Activated naive CD4-positive, alpha-beta T cell treated with anti-CD3 and anti-CD28 coated beads, Interleukin-2, amount 50 U/mL, for 72 hours (primary cell): ENCODE measurements at regions not wholly inside any gene's neighbourhood (a gene's known extent, or its start where the extent isn't known, plus 50 kb on each side); places are given as distances from the start of the nearest gene placed in this dataset.
A peak's percentile ranks its signal among the peaks of the same experiment; 100 is the strongest.

Experiments used
- ATAC-seq, 2 donors: fragments of 150-1000 bp; cut with Tn5 transposase; 2 replicates each; pipeline ENCODE4 v1.10.0; 2021; ENCODE audit warnings: mild to moderate bottlenecking in 2 of 2, moderate library complexity in 2 of 2
- DNase-seq, 2 donors: peaks; one replicate each; pipeline ENCODE4 v3.0.0; 2021 to 2022; ENCODE audit warnings: low spot score in 2 of 2
- H3K27ac Mint-ChIP-seq, 2 donors: one replicate each; pipeline ENCODE4 v1.8.0; 2022; ENCODE audit warnings: mild to moderate bottlenecking in 2 of 2, mixed read lengths in 2 of 2
- H3K36me3 Mint-ChIP-seq, 2 donors: one replicate each; pipeline ENCODE4 v1.8.0; 2022; ENCODE audit warnings: mixed read lengths in 2 of 2
- H3K9me3 Mint-ChIP-seq, 2 donors: one replicate each; pipeline ENCODE4 v1.8.0; 2022; ENCODE audit warnings: mixed read lengths in 2 of 2

- no peaks in the 10 kb centered on the region for H3K9me3 Mint-ChIP-seq
- no peaks in the 10 kb centered on the region for H3K36me3 Mint-ChIP-seq
- ATAC-seq (no peak), DNase-seq (no peak)
- H3K27ac Mint-ChIP-seq, result no peak overlapping the region
Measured at GRCh38 chr3:170797685-170798084, 72.3 kb downstream of the RPL22L1 start.

- no peaks in the 10 kb centered on the region for H3K36me3 Mint-ChIP-seq
- no peaks in the 10 kb centered on the region for H3K9me3 Mint-ChIP-seq
- H3K27ac Mint-ChIP-seq, result no peak overlapping the region
- no peak for ATAC-seq
- DNase-seq, result no peak
Measured at GRCh38 chr3:170792471-170792870, 77.5 kb downstream of the RPL22L1 start.

GRCh38 chr3:170790647-170791046 lies 79.3 kb downstream of the RPL22L1 start:
- ATAC-seq, result no peak
- H3K27ac Mint-ChIP-seq, result no peak overlapping the region
- H3K36me3 Mint-ChIP-seq, result no peaks in the 10 kb centered on the region
- no peaks in the 10 kb centered on the region for H3K9me3 Mint-ChIP-seq
- DNase-seq, result no peak

GRCh38 chr3:170787464-170787863 lies 82.5 kb downstream of the RPL22L1 start:
- Mint-ChIP-seq H3K27ac (no peak overlapping the region), H3K9me3 (no peaks in the 10 kb centered on the region), H3K36me3 (no peaks in the 10 kb centered on the region)
- ATAC-seq (no peak), DNase-seq (no peak)

- no peak overlapping the region for H3K27ac Mint-ChIP-seq
- H3K36me3 Mint-ChIP-seq, result no peaks in the 10 kb centered on the region
- H3K9me3 Mint-ChIP-seq, result no peaks in the 10 kb centered on the region
- no peak for ATAC-seq
- DNase-seq, result no peak
Measured at GRCh38 chr3:170785454-170785853, 84.5 kb downstream of the RPL22L1 start.

- ATAC-seq, result no peak
- Mint-ChIP-seq H3K36me3 (no peaks in the 10 kb centered on the region), H3K9me3 (no peaks in the 10 kb centered on the region), H3K27ac (no peak overlapping the region)
- DNase-seq, result no peak
Measured at GRCh38 chr3:170784406-170784805, 85.6 kb downstream of the RPL22L1 start.

- no peaks in the 10 kb centered on the region for H3K9me3 Mint-ChIP-seq
- DNase-seq (no peak), ATAC-seq (no peak)
- no peaks in the 10 kb centered on the region for H3K36me3 Mint-ChIP-seq
- H3K27ac Mint-ChIP-seq, result no peak overlapping the region
Measured at GRCh38 chr3:170780955-170781354, 89.0 kb downstream of the RPL22L1 start.

- ATAC-seq (no peak), DNase-seq (no peak)
- Mint-ChIP-seq H3K36me3 (no peaks in the 10 kb centered on the region), H3K27ac (no peak overlapping the region), H3K9me3 (no peaks in the 10 kb centered on the region)
Measured at GRCh38 chr3:170780471-170780870, 89.5 kb downstream of the RPL22L1 start.

GRCh38 chr3:170778240-170779217 lies 91.5 kb downstream of the RPL22L1 start:
- DNase-seq, result no peak
- H3K36me3 Mint-ChIP-seq, result no peaks in the 10 kb centered on the region
- no peaks in the 10 kb centered on the region for H3K9me3 Mint-ChIP-seq
- no peak for ATAC-seq
- no peak overlapping the region for H3K27ac Mint-ChIP-seq

- H3K36me3 Mint-ChIP-seq, result no peaks in the 10 kb centered on the region
- H3K27ac Mint-ChIP-seq, result no peak overlapping the region
- ATAC-seq (no peak), DNase-seq (no peak)
- H3K9me3 Mint-ChIP-seq, result no peaks in the 10 kb centered on the region
Measured at GRCh38 chr3:170777564-170777926, 92.5 kb downstream of the RPL22L1 start.

GRCh38 chr3:170776887-170777563 lies 93.0 kb downstream of the RPL22L1 start:
- Mint-ChIP-seq H3K9me3 (no peaks in the 10 kb centered on the region), H3K36me3 (no peaks in the 10 kb centered on the region), H3K27ac (no peak overlapping the region)
- ATAC-seq, result no peak
- DNase-seq, result no peak

- H3K36me3 Mint-ChIP-seq, result no peaks in the 10 kb centered on the region
- H3K9me3 Mint-ChIP-seq, result no peaks in the 10 kb centered on the region
- no peak for ATAC-seq
- no peak for DNase-seq
- H3K27ac Mint-ChIP-seq, result no peak overlapping the region
Measured at GRCh38 chr3:170773682-170774425, 96.1 kb downstream of the RPL22L1 start.

GRCh38 chr3:170772175-170772574 lies 97.8 kb downstream of the RPL22L1 start:
- no peaks in the 10 kb centered on the region for H3K36me3 Mint-ChIP-seq
- ATAC-seq (no peak), DNase-seq (no peak)
- no peaks in the 10 kb centered on the region for H3K9me3 Mint-ChIP-seq
- H3K27ac Mint-ChIP-seq, result no peak overlapping the region

GRCh38 chr3:170768334-170768801 lies 101.6 kb downstream of the RPL22L1 start:
- Mint-ChIP-seq H3K27ac (no peak overlapping the region), H3K9me3 (no peaks in the 10 kb centered on the region), H3K36me3 (no peaks in the 10 kb centered on the region)
- ATAC-seq (peak in 1 of 2 donors; percentile 29), DNase-seq (no peak)

- no peak for ATAC-seq
- no peaks in the 10 kb centered on the region for H3K9me3 Mint-ChIP-seq
- DNase-seq, result no peak
- no peak overlapping the region for H3K27ac Mint-ChIP-seq
- no peaks in the 10 kb centered on the region for H3K36me3 Mint-ChIP-seq
Measured at GRCh38 chr3:170767576-170767941, 102.4 kb downstream of the RPL22L1 start.

GRCh38 chr3:170766823-170767575 lies 103.0 kb downstream of the RPL22L1 start:
- Mint-ChIP-seq H3K9me3 (no peaks in the 10 kb centered on the region), H3K36me3 (no peaks in the 10 kb centered on the region), H3K27ac (no peak overlapping the region)
- DNase-seq, result no peak
- no peak for ATAC-seq
